ENCODE measurements at regions not wholly inside any gene's neighbourhood (a gene's known extent, or its start where the extent isn't known, plus 50 kb on each side); places are given as distances from the start of the nearest gene placed in this dataset.

DNA sequence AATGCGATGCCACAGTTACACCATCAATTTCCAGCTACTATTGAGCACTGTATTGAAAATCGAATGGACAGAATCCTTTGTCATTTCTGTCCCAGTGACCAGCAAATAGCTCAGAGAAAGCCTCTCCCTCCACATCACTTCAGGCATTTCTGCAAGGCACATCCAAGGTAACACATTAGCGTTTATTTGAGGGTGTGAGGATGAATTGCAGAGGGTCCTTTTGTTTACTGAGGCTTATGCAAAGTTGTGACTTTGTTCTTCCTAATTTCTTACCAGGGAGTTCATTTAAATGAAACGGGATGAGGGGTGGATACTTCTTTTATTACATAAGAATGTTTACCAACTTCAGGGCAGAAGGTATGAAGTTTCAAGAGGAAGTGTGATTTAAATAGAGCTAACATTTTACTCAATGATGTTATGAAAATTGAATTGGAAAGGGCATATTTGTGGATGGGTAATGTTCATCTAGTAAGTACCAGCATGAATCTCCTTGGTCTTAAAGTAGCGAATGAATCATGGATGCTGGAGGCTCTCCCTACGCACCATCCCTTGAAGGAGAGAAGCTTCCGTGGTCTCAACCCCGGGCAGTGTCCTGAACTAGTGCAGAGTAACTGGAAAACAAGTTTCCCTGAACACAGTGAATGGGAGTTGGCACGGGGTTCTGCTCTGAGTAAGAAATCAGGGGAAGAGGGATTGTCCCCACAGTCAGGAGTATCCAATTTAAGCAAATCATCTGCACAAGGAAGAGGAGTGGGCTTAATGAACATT lies 756.5 kb downstream of the GALR1 start:
- H3K27ac ChIP-seq: no peak overlapping the region
- no peak for TF ChIP-seq CTCF (IDR thresholded peaks at IDR 0.05)
- H3K4me3 ChIP-seq: no peak overlapping the region
- DNase-seq (ENCODE audit: low spot score): no peak

- TF ChIP-seq CTCF (IDR thresholded peaks at IDR 0.05): no peak
- no peak overlapping the region for H3K4me3 ChIP-seq
- no peak for DNase-seq (ENCODE audit: low spot score)
- H3K27ac ChIP-seq: no peak overlapping the region
Observed at GRCh38 chr18:78006774-78007260, 757.2 kb downstream of the GALR1 start.

DNA sequence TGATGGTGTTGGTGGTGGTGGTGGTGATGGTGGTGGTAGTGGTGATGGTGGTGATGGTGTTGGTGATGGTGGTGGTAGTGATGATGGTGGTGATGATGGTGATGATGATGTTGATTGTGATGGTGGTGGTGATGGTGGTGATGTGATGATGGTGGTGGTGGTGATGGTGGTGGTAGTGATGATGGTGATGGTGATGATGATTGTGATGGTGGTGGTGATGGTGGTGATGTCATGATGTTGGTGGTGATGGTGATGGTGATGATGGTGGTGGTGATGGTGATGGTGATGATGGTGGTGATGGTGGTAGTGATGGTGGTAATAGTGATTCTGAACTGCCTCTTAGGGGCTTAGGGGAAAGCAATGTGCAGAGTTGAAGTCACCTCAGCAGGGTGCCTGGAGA lies 760.7 kb downstream of the GALR1 start:
- H3K4me3 ChIP-seq: no peak overlapping the region
- no peak for TF ChIP-seq CTCF (IDR thresholded peaks at IDR 0.05)
- no peak overlapping the region for H3K27ac ChIP-seq
- no peak for DNase-seq (ENCODE audit: low spot score)

DNA sequence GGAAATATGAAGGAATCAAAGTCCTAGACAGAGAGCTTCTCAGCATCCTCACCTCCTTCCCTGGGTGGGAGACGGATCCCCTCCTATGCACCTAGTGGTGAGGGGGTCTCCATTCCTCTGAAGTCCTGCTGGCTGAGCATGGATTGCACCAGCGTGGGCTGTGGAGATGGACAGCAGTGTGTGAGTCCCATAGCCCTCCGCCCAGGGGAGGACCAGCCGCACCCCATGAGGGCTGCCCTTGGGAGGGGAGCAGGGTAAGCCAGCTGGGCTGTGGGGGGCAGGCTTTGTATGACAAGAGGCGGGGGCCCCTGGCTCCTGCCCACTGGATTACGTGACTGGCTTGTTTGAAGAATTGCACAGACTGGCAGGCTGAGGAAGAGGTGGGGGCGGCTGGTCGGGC lies 768.2 kb downstream of the GALR1 start:
- H3K4me3 ChIP-seq: no peak overlapping the region
- no peak for TF ChIP-seq CTCF (IDR thresholded peaks at IDR 0.05)
- no peak overlapping the region for H3K27ac ChIP-seq
- no peak for DNase-seq (ENCODE audit: low spot score)

GRCh38 chr18:78021196-78021595 lies 771.5 kb downstream of the GALR1 start:
- Histone ChIP-seq H3K27ac (no peak overlapping the region), H3K4me3 (no peak overlapping the region)
- no peak for DNase-seq (ENCODE audit: low spot score)
- no peak for TF ChIP-seq CTCF (IDR thresholded peaks at IDR 0.05)

- Histone ChIP-seq H3K27ac (no peak overlapping the region), H3K4me3 (no peak overlapping the region)
- no peak for TF ChIP-seq CTCF (IDR thresholded peaks at IDR 0.05)
- no peak for DNase-seq (ENCODE audit: low spot score)
Observed at GRCh38 chr18:78031589-78031988, 781.9 kb downstream of the GALR1 start.

DNA sequence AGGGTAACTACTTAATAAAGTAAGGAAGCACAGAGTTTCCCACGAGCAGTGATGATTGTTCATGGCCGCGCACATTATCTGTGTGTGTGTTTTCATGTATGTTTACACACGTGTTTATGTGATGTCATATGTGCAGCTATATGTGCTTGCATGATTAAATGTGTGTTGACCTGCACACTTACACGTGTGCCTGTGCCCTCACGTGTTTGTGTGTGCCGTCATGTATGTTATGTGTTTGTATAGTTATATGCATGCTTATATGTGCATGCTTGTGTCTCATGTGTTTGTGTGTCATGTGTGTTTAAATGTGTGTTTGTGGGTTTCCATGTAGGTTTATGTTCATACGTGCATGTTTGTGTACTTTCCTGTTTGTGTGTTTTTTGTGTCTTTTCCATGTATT lies 782.3 kb downstream of the GALR1 start:
- Histone ChIP-seq H3K4me3 (no peak overlapping the region), H3K27ac (no peak overlapping the region)
- no peak for TF ChIP-seq CTCF (IDR thresholded peaks at IDR 0.05)
- no peak for DNase-seq (ENCODE audit: low spot score)

Measured in coronary artery (tissue), 2 donors.